ENCODE measurements at regions not wholly inside any gene's neighbourhood (a gene's known extent, or its start where the extent isn't known, plus 50 kb on each side); places are given as distances from the start of the nearest gene placed in this dataset.
A peak's percentile ranks its signal among the peaks of the same experiment; 100 is the strongest.
"Not testable (repeated sequence)": the region's sequence is repeated elsewhere in the genome, so short reads cannot be mapped to it uniquely, and the experiment has no call there.

- DNase-seq (no peak), ATAC-seq (no peak)
- H3K4me1 Mint-ChIP-seq, result peaks cover 40% of the 10 kb centered on the region
- H3K27ac Mint-ChIP-seq, result no peak overlapping the region
- no peaks in the 10 kb centered on the region for H3K9me3 Mint-ChIP-seq (ENCODE audit: low read depth)
- peaks cover 1% of the 10 kb centered on the region for H3K27me3 Mint-ChIP-seq
- intact Hi-C loops (cut with DNase I, micrococcal nuclease), result loop anchor here in 1 of 2 experiments (10.0 kb wide), 1 partner anchor 471 kb away; the partner anchor contains the start of gene SNPH
- H3K4me3 Mint-ChIP-seq, result no peak overlapping the region
- CTCF ChIA-PET, result interaction anchor here (0.6 to 1.8 kb wide), 5 partner anchors 16 to 971 kb away, joined by 3 to 7 read pairs (median 3); no protein-coding TSS in a partner anchor
- H3K36me3 Mint-ChIP-seq (ENCODE audit: low read depth), result no peaks in the 10 kb centered on the region
- POLR2A ChIA-PET, result no interaction called here
These were observed 78.0 kb upstream of the SIRPG start for GRCh38 chr20:1735417-1736089.

DNA sequence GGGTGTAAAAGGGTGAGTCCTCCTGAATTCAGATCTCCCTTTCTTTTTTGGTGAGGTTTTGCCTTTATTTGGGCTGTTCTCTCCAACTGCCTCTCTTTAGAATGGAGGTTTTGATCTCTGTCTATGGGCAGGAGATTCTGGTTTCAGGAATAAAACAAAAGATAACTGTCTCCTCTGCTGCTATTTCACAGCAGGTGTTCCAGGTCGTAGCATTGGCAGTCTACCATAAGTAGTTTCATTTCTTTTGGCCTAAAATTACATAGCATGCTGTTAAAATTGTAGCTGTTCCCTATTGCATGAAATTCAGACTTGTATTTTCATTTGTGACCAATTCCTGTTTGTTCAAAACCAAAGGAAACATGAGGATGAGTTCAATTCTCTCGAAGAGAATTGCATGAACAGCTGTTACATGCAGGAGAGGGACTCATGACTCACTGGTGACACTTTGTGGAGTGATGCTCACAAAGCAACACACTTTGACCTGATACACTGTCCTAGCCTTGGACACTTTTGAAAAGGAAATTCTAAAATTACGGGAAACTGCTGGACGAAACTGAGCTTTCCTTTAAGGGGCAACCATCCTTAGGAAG, 76.8 kb upstream of the SIRPG start:
- peaks cover 40% of the 10 kb centered on the region for H3K4me1 Mint-ChIP-seq
- ATAC-seq (peak; percentile 90), DNase-seq (peak; percentile 48)
- peaks cover 1% of the 10 kb centered on the region for H3K27me3 Mint-ChIP-seq
- no peaks in the 10 kb centered on the region for H3K36me3 Mint-ChIP-seq (ENCODE audit: low read depth)
- H3K4me3 Mint-ChIP-seq, result no peak overlapping the region
- ChIA-PET CTCF (interaction anchor here (0.7 to 1.8 kb wide), 10 partner anchors 13 to 230 kb away, joined by 3 to 7 read pairs (median 4); no protein-coding TSS in a partner anchor), POLR2A (no interaction called here)
- no peaks in the 10 kb centered on the region for H3K9me3 Mint-ChIP-seq (ENCODE audit: low read depth)
- peak overlapping the region; percentile 48 for H3K27ac Mint-ChIP-seq
- intact Hi-C loops (cut with DNase I, micrococcal nuclease), result loop anchor here (1.0 to 10.0 kb wide), 9 partner anchors 47 to 470 kb away; partner anchors contain the start of genes SIRPG (in 1 of the 2) and SNPH (in 1 of the 2)

DNA sequence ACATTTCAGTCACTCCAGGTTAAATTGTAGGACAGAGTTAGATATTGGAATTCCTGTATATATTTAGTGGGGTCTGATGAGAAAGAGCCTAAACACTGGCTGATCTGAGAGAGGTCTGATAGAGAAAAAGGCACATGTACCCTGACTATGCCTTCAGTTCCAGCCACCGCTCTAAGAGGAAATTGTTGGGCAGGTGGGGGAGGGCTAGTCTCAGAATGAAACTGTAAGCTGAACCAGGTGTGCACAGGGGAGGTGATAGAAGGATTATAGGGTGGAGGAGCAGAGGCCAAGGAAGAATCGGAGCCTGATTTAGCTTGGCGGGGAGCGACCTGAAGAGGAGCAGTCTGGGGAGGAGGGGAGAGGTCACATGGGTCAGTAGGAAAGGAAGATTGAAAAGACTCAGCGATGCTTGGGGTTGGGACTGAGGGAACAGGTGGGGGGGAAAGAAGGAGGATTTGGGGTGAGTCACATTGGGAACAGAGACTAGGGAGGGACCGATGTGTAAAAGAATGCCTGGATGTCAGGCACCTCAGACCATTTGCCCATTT, 74.3 kb upstream of the SIRPG start:
- CTCF ChIA-PET, result interaction anchor here (1.1 to 1.3 kb wide), 3 partner anchors 33 to 228 kb away, joined by 3 to 4 read pairs (median 3); no protein-coding TSS in a partner anchor
- H3K27ac Mint-ChIP-seq, result peak overlapping the region; percentile 88
- H3K36me3 Mint-ChIP-seq (ENCODE audit: low read depth); H3K27me3 Mint-ChIP-seq; POLR2A ChIA-PET; H3K9me3 Mint-ChIP-seq (ENCODE audit: low read depth): not testable (repeated sequence)
- DNase-seq (peak; percentile 65), ATAC-seq (peak; percentile 59)
- H3K4me1 Mint-ChIP-seq, result peaks cover 40% of the 10 kb centered on the region
- H3K4me3 Mint-ChIP-seq, result peak overlapping the region; percentile 57
- intact Hi-C loops (cut with DNase I, micrococcal nuclease), result loop anchor here (2.0 to 10.0 kb wide), 7 partner anchors 45 to 467 kb away; partner anchors contain the start of genes SIRPG (in 1 of the 2) and SNPH (in 1 of the 2)

DNA sequence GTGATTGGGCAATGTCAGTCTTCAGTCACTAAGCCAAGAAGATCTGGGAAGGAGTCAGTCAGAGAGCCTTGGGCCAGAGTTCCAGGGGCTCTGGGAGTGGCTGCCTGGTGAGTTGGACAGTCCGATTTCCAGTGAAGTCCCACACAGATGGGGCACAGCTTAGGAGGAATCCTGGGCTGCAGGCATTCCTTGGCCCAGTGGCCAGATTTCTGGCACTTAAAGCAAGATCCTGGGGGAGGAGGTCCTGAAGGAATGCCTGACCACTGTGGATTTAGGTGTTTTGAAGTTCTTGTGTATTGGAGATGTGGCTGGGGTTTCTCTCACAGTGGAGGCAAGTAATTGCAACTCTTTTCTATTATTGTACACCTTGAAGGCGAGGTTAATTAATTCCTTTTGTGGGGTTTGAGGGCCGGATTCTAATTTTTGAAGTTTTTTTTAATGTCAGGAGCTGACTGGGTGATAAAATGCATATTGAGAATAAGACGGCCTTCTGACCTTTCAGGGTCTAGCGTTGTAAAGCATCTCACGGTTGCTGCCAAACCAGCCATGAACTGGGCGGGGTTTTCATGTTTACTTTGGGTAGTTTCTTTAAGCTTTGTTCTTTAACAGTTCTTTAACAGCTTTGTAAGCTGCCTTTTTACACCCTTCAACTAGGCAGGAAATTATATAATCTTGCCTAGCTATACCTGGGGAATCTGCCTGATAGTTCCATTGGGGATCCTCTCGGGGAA, 73.6 kb upstream of the SIRPG start:
- H3K9me3 Mint-ChIP-seq (ENCODE audit: low read depth); ATAC-seq; H3K27me3 Mint-ChIP-seq; POLR2A ChIA-PET; H3K36me3 Mint-ChIP-seq (ENCODE audit: low read depth): not testable (repeated sequence)
- intact Hi-C loops (cut with DNase I, micrococcal nuclease), result loop anchor here (5.0 to 10.0 kb wide), 6 partner anchors 44 to 466 kb away; partner anchors contain the start of genes SIRPG (in 1 of the 2) and SNPH (in 1 of the 2)
- CTCF ChIA-PET, result interaction anchor here (1.1 to 1.3 kb wide), 3 partner anchors 34 to 227 kb away, joined by 3 to 4 read pairs (median 3); no protein-coding TSS in a partner anchor
- peak overlapping the region; percentile 57 for H3K4me3 Mint-ChIP-seq
- peak; percentile 35 for DNase-seq
- peaks cover 40% of the 10 kb centered on the region for H3K4me1 Mint-ChIP-seq
- H3K27ac Mint-ChIP-seq, result peak overlapping the region; percentile 88

DNA sequence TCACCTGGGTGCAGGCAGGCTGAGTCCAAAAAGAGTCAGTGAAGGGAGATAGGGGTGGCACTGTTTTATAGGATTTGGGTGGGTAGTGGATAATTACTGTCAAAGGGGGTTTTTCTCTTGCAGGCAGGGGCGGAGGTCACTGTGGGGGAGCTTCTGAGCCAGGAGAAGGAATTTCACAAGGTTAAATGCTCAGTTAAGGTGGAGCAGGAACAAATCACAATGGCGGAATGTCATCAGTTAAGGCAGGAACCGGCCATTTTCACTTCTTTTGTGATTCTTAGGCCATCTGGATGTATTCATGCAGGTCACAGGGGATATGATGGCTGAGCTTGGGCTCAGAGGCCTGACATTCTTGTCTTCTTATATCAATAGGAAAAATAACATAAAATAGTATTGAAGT, 69.7 kb upstream of the SIRPG start:
- H3K27ac Mint-ChIP-seq; POLR2A ChIA-PET; H3K9me3 Mint-ChIP-seq (ENCODE audit: low read depth); H3K4me3 Mint-ChIP-seq; DNase-seq; intact Hi-C loops (cut with DNase I, micrococcal nuclease); H3K36me3 Mint-ChIP-seq (ENCODE audit: low read depth); ATAC-seq; H3K27me3 Mint-ChIP-seq; CTCF ChIA-PET: not testable (repeated sequence)
- peaks cover 17% of the 10 kb centered on the region for H3K4me1 Mint-ChIP-seq

GRCh38 chr20:1724901-1725300, 67.3 kb upstream of the SIRPG start:
- POLR2A ChIA-PET, result no interaction called here
- Mint-ChIP-seq H3K27me3 (no peaks in the 10 kb centered on the region), H3K4me3 (no peak overlapping the region), H3K27ac (no peak overlapping the region), H3K4me1 (no peaks in the 10 kb centered on the region), H3K9me3 (ENCODE audit: low read depth) (peaks cover 8% of the 10 kb centered on the region), H3K36me3 (ENCODE audit: low read depth) (peaks cover 2% of the 10 kb centered on the region)
- CTCF ChIA-PET, result interaction anchor here (0.8 kb wide), 1 partner anchor 221 kb away, joined by 3 read pairs; no protein-coding TSS in a partner anchor
- ATAC-seq (no peak), DNase-seq (no peak)
- intact Hi-C loops (cut with DNase I, micrococcal nuclease), result no loop called here

GRCh38 chr20:1722513-1723050, 65.0 kb upstream of the SIRPG start:
- DNase-seq, result no peak
- H3K4me1 Mint-ChIP-seq, result peaks cover 4% of the 10 kb centered on the region
- ChIA-PET POLR2A (no interaction called here), CTCF (no interaction called here)
- H3K9me3 Mint-ChIP-seq (ENCODE audit: low read depth), result peaks cover 8% of the 10 kb centered on the region
- no peak overlapping the region for H3K27ac Mint-ChIP-seq
- intact Hi-C loops (cut with DNase I, micrococcal nuclease), result no loop called here
- ATAC-seq, result no peak
- peaks cover 2% of the 10 kb centered on the region for H3K36me3 Mint-ChIP-seq (ENCODE audit: low read depth)
- H3K27me3 Mint-ChIP-seq, result no peaks in the 10 kb centered on the region
- no peak overlapping the region for H3K4me3 Mint-ChIP-seq

GRCh38 chr20:1721687-1722512, 64.3 kb upstream of the SIRPG start:
- H3K36me3 Mint-ChIP-seq (ENCODE audit: low read depth), result peaks cover 2% of the 10 kb centered on the region
- H3K27me3 Mint-ChIP-seq, result no peaks in the 10 kb centered on the region
- peaks cover 8% of the 10 kb centered on the region for H3K9me3 Mint-ChIP-seq (ENCODE audit: low read depth)
- ChIA-PET CTCF (no interaction called here), POLR2A (no interaction called here)
- ATAC-seq, result peak; percentile 26
- no peak overlapping the region for H3K4me3 Mint-ChIP-seq
- DNase-seq, result no peak
- peaks cover 4% of the 10 kb centered on the region for H3K4me1 Mint-ChIP-seq
- H3K27ac Mint-ChIP-seq, result no peak overlapping the region
- intact Hi-C loops (cut with DNase I, micrococcal nuclease), result no loop called here

GRCh38 chr20:1720845-1721475, 63.4 kb upstream of the SIRPG start:
- Mint-ChIP-seq H3K4me3 (no peak overlapping the region), H3K27me3 (no peaks in the 10 kb centered on the region), H3K27ac (no peak overlapping the region), H3K36me3 (ENCODE audit: low read depth) (peaks cover 2% of the 10 kb centered on the region), H3K4me1 (peaks cover 4% of the 10 kb centered on the region), H3K9me3 (ENCODE audit: low read depth) (peaks cover 8% of the 10 kb centered on the region)
- CTCF ChIA-PET, result interaction anchor here (0.7 to 1.2 kb wide), 2 partner anchors 17 to 217 kb away, joined by 3 read pairs; no protein-coding TSS in a partner anchor
- intact Hi-C loops (cut with DNase I, micrococcal nuclease), result no loop called here
- POLR2A ChIA-PET, result no interaction called here
- ATAC-seq (no peak), DNase-seq (no peak)

DNA sequence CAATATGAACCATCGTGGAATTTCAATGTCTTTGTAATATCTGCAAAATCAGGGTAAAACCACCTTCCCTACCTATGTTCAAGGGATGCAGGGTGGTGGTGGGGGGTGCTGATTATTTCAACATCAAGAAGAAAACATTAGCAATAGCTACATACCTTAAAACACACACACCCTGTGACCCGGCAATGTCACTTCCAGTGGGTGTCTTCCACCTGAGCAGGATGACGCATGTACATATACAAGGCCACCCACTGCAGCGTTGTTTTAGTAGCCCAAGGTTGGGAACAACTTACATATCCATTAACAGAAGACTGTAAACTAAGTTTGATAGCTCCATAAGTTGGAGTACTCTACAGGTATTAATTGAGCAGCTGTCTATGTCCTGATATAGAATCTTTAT, 62.6 kb upstream of the SIRPG start:
- CTCF ChIA-PET, result interaction anchor here (1.2 kb wide), 1 partner anchor 216 kb away, joined by 3 read pairs; no protein-coding TSS in a partner anchor

More for the DNA sequence above, 62.6 kb upstream of the SIRPG start:
- no peak overlapping the region for H3K4me3 Mint-ChIP-seq
- POLR2A ChIA-PET, result no interaction called here
- H3K27me3 Mint-ChIP-seq, result no peaks in the 10 kb centered on the region
- no peak for ATAC-seq
- peaks cover 2% of the 10 kb centered on the region for H3K36me3 Mint-ChIP-seq (ENCODE audit: low read depth)
- H3K4me1 Mint-ChIP-seq, result peaks cover 4% of the 10 kb centered on the region
- no peak overlapping the region for H3K27ac Mint-ChIP-seq
- peaks cover 8% of the 10 kb centered on the region for H3K9me3 Mint-ChIP-seq (ENCODE audit: low read depth)
- intact Hi-C loops (cut with DNase I, micrococcal nuclease), result no loop called here
- no peak for DNase-seq
